ENCODE measurements at regions not wholly inside any gene's neighbourhood (a gene's known extent, or its start where the extent isn't known, plus 50 kb on each side); places are given as distances from the start of the nearest gene placed in this dataset.

DNA sequence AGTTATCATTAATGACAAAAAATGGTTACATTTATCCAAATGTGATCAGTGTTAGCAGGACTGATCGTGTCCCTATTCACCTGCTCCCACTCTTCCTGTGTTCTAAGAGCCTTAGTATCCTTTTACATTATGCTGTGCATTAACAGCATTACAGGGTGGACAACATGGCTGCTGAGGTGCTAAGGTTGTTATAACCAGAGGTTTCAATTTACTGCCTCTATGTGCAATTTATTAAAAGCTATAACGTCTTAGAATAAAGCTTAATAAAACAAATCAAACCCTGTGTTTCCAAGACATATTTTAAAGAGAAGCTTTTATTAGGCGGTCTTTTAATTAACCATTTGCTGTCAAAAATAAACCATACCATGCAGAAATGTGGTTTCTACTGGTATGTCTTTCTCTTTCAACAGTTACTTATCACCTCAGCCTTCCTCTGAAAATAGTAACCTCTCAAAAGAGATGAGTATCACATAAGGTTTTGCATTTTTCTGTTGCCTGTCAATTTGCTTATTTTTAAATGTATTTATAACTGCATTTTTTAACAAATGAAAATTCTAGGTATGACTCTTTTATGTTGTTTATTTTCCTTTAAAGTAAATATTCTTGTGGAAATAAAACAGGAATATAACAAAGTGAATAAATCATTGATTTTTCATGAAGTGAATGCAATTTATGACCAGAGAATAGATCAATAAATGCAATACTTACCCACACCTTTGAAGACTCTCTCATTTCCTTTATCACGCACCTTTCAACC is 849.8 kb upstream of the SORCS1 start:
- TF ChIP-seq, protein P1, sequence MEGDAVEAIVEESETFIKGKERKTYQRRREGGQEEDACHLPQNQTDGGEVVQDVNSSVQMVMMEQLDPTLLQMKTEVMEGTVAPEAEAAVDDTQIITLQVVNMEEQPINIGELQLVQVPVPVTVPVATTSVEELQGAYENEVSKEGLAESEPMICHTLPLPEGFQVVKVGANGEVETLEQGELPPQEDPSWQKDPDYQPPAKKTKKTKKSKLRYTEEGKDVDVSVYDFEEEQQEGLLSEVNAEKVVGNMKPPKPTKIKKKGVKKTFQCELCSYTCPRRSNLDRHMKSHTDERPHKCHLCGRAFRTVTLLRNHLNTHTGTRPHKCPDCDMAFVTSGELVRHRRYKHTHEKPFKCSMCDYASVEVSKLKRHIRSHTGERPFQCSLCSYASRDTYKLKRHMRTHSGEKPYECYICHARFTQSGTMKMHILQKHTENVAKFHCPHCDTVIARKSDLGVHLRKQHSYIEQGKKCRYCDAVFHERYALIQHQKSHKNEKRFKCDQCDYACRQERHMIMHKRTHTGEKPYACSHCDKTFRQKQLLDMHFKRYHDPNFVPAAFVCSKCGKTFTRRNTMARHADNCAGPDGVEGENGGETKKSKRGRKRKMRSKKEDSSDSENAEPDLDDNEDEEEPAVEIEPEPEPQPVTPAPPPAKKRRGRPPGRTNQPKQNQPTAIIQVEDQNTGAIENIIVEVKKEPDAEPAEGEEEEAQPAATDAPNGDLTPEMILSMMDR (conservative IDR thresholded peaks at IDR 0.05 in 1 of 2, IDR thresholded peaks at IDR 0.05 in 1 of 2; ENCODE audit: low read depth in 1 of 2, low read length in 2 of 2), result no peak
- TF ChIP-seq EZH2 (IDR thresholded peaks at IDR 0.05; ENCODE audit: low read length, missing control alignments), result no peak

All from fibroblast of lung (primary cell).